ENCODE measurements at regions not wholly inside any gene's neighbourhood (a gene's known extent, or its start where the extent isn't known, plus 50 kb on each side); places are given as distances from the start of the nearest gene placed in this dataset.

DNA sequence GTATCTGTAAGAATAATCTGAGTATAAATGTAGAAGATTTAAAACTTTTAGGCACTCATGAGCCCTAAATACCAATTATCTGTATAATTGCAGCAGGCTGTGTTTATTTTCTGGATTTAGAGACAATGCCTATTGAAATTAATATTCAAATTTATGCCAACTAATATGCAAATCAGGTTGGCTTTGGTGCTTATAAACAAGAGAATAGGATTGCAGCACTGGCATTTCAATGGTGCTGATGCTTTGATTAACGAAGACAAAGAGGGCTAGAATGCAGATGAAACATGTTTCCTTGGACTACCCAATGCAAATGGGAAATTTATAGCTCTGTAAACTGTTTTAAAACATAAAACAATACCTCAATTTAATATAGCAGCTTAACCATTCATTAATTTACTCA, 70.7 kb upstream of the GATB start:
- DNase-seq, result no peak

DNA sequence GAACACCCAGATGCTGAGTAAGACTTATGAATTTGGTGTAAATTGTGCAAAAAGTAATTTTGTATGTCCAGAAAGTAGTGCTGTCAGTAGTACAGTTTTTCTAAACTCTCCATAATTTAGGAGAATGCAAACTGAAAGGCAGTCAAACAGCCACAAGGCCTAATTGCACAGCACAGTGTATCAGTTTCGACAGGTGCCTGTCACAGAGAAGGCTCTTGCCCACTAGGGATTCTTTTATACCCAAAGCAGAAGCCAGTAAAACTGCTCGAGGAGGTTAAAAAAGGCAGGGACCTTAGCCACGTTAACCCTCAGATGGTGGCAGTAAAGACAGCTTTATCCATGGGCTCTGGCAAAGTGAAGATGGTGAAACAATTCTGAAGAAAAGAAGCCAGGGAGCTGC, 69.4 kb upstream of the GATB start:
- no peak for DNase-seq

DNA sequence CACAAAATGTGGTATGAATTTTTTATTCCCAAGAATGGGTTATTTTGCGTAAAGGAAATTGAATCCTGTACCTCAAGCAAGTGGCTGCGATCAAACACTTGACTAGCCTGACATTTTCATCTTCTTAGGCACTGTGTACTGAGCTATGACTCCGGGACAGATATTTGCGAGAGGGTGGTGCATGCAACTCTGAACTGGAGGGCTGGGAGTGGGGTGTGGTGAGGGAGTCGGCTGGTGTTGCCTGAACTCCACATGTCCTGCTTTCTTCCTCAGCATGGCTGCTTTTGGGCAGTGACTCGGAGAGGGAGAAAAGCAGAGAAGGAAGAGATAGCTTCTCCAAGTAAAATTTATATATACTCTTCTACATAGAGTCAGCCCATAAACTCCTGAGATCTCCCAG, 68.5 kb upstream of the GATB start:
- DNase-seq, result no peak

DNA sequence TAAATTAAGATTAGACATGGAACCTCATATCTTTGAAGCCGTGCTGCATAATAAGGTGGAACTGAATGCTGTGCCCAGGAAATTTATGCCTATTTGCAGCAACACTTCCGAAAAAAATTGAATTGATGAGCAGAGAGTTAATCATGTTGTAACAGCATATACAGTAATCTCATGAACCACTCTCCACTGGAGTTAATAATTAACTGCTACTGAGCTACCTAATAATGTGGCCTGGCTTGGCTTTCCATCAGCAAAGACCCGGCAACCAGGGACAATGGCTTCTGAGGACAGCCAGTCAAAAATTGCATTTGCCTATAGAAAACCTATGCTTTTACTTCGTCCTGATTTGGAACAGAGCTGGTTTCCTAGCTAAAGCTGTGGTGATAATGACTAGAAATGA, 63.8 kb upstream of the GATB start:
- no peak for DNase-seq

DNA sequence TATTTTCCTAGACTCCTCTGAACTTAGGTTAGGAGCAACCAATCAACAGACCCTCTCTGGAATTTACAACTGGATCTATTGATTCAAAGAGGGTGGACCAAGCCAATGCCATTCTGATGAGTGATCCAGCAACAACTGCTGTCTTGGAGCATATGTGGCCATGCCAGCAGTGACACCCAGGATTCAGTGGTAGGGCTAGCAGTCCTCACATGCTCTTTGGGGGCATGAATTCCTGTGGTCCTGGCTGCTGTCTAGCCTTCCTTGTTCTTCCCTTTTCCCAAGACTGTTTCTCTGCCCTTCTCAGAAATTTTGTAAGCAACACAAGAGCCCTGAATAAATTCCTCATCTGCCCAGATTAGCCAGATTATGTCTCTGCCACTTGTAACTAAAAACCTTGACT, 61.5 kb upstream of the GATB start:
- DNase-seq, result no peak

DNA sequence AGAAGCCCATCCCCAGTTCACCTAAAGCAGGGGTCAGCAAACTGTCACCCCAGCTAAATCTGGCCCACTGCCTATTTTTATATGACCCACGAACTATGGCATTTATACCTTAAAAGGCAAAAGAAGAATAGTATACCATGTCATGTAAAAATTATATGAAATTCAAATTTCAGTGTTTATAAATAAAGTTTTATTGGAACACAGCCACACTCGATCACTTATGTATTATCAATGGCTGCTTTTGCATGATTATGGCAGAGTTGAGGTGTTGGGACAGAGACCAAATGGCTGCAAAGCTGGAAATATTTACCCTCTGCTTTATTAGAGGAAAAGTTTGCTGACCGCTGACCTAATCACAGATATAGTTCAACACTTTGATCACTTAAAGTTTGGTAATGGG, 59.2 kb upstream of the GATB start:
- DNase-seq, result no peak

DNA sequence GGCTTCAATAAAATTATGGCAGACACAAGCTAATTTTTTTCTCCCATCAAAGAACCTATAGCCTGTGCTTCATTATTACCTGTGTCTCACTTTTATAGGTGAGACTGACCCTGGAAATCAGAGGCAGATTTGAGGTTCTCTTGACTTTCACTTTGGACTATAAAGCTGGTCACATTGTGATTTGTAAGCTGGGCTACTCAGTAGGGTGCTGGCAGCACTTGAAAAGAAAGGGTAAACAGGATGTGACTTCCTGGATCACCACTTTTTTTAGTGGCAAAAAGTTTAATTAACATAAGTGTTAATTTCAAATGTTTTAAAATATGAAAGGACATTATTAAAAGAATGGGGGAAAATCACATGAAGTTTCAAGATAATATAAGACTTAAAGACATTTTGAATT, 50.6 kb upstream of the GATB start:
- DNase-seq, result no peak
